ENCODE measurements at regions not wholly inside any gene's neighbourhood (a gene's known extent, or its start where the extent isn't known, plus 50 kb on each side); places are given as distances from the start of the nearest gene placed in this dataset.

DNA sequence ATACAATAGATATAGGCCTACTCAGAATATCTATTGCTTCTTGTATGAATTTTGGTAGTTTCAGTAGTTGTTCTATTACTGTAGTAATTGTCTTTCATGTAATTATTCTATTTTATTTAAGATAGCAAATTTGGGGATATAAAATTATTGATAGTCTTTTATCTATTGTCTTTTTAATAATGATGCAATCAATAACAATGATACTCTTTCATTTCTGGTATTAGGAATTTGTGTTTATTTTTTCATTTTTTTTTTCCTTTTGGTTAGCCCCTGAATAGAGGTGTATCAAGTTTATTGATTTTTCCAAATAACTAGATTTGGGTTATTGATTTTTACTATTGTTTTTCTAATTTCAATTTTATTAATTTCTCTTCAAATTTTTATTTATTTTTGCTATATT lies 1503.7 kb downstream of the REEP3 start:
- TF ChIP-seq SUZ12 (IDR thresholded peaks at IDR 0.05; ENCODE audit: extremely low read depth, insufficient read depth, insufficient read length) (no peak), YY1 (IDR thresholded peaks at IDR 0.05; ENCODE audit: insufficient read depth, insufficient read length) (no peak), ZNF274 (IDR thresholded peaks at IDR 0.05; ENCODE audit: low read depth, low read length) (no peak)

Data from NT2/D1 (cell line).